Loucy (cell line): ENCODE measurements at regions not wholly inside any gene's neighbourhood (a gene's known extent, or its start where the extent isn't known, plus 50 kb on each side); places are given as distances from the start of the nearest gene placed in this dataset.

Experiments used
- H2AFZ ChIP-seq: fragments of 200-600 bp; sonication (generic); 2 replicates; pipeline ENCODE4 v1.6.0; 2016; ENCODE audit warnings: antibody characterized with exemption, mild to moderate bottlenecking, low read length, moderate library complexity
- H3F3A ChIP-seq: fragments of 200-600 bp; 2 replicates; pipeline ENCODE4 v1.6.0; 2016; ENCODE audit warnings: antibody characterized with exemption, low read depth, mild to moderate bottlenecking
- H3K27me3 ChIP-seq: fragments of 200-600 bp; sonication (generic); 2 replicates; pipeline ENCODE4 v1.6.1; 2014; ENCODE audit warnings: low read length, mild to moderate bottlenecking; ENCODE audit not compliant: insufficient read depth, poor library complexity, severe bottlenecking
- H3K36me3 ChIP-seq: fragments of 200-600 bp; sonication (generic); 2 replicates; pipeline ENCODE4 v1.6.1; 2016; ENCODE audit warnings: low read length; ENCODE audit not compliant: insufficient read depth
- H3K4me1 ChIP-seq: fragments of 200-600 bp; sonication (generic); 2 replicates; pipeline ENCODE4 v1.5.1; 2014; ENCODE audit warnings: low read length, mild to moderate bottlenecking; ENCODE audit not compliant: insufficient read depth, poor library complexity, severe bottlenecking
- H3K4me2 ChIP-seq: fragments of 200-600 bp; sonication (generic); 2 replicates; pipeline ENCODE4 v1.6.0; 2014; ENCODE audit warnings: antibody characterized with exemption, low read length, low read depth, mild to moderate bottlenecking; ENCODE audit not compliant: poor library complexity, severe bottlenecking
- H3K4me3 ChIP-seq: fragments of 200-600 bp; sonication (generic); 2 replicates; pipeline ENCODE4 v1.5.1; 2014; ENCODE audit warnings: low read length, mild to moderate bottlenecking, mixed read lengths; ENCODE audit not compliant: poor library complexity, severe bottlenecking
- H3K79me2 ChIP-seq: fragments of 200-600 bp; sonication (generic); 2 replicates; pipeline ENCODE4 v1.6.1; 2014; ENCODE audit warnings: low read length; ENCODE audit not compliant: insufficient read depth
- H3K9ac ChIP-seq: fragments of 200-600 bp; sonication (generic); 2 replicates; pipeline ENCODE4 v1.6.0; 2014; ENCODE audit warnings: mild to moderate bottlenecking, low read depth, low read length, moderate library complexity; ENCODE audit not compliant: poor library complexity, severe bottlenecking
- H3K9me2 ChIP-seq: fragments of 200-600 bp; sonication (generic); replicated peaks from 2 replicates; pipeline ENCODE4 v1.6.1; 2016; ENCODE audit warnings: low read depth, low read length, mixed read lengths
- H3K9me3 ChIP-seq: fragments of 200-600 bp; sonication (generic); 2 replicates; pipeline ENCODE4 v1.6.1; 2014; ENCODE audit warnings: mild to moderate bottlenecking, antibody characterized with exemption, low read length, low read depth; ENCODE audit not compliant: insufficient read depth
- H4K20me1 ChIP-seq: fragments of 200-600 bp; sonication (generic); 2 replicates; pipeline ENCODE4 v1.6.0; 2014; ENCODE audit warnings: antibody characterized with exemption, low read length, mild to moderate bottlenecking; ENCODE audit not compliant: insufficient read depth, poor library complexity, severe bottlenecking
- CTCF ChIP-seq: fragments of 200-600 bp; sonication (generic); conservative IDR thresholded peaks from 2 replicates; pipeline ENCODE4 v1.5.1; 2014; ENCODE audit warnings: mild to moderate bottlenecking, antibody characterized with exemption, low read length
- EZH2phosphoT487 ChIP-seq: fragments of 200-600 bp; IDR thresholded peaks from 2 replicates; pipeline ENCODE4 v1.6.1; 2018; ENCODE audit warnings: antibody characterized with exemption, mild to moderate bottlenecking, moderate library complexity, borderline replicate concordance

DNA sequence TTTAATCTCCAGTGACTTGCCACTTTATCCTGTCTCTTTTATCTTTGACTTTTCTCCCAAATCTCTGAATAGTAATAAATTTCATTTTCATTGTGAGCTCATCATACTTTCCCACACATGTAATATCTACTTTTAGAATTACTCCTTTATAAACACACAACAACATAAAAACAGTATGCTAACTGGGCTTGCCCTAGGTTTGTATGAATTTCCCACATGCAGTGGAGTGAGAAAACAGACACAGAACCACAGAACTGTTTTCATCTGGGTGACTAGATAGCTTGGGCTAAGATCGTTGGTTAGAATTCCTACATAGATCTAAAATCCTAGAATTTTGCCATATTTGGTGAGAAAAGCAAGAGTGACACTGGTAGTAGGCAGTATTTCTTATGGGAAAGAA lies 409.5 kb downstream of the SPRY1 start:
- Histone ChIP-seq H3K36me3 (no peaks in the 10 kb centered on the region), H3K9me3 (no peaks in the 10 kb centered on the region), H3K4me1 (no peaks in the 10 kb centered on the region), H3K79me2 (no peaks in the 10 kb centered on the region), H3K9ac (no peak overlapping the region), H2AFZ (no peak overlapping the region), H3K4me2 (no peak overlapping the region), H3K27me3 (no peaks in the 10 kb centered on the region), H3F3A (no peaks in the 10 kb centered on the region), H3K4me3 (no peak overlapping the region), H4K20me1 (no peaks in the 10 kb centered on the region), H3K9me2 (no peaks in the 10 kb centered on the region)
- TF ChIP-seq CTCF (no peak), EZH2phosphoT487 (no peak)

GRCh38 chr4:123807187-123807586 lies 410.6 kb downstream of the SPRY1 start:
- H3K4me2 ChIP-seq, result no peak overlapping the region

GRCh38 chr4:123807866-123808265 lies 411.3 kb downstream of the SPRY1 start:
- no peaks in the 10 kb centered on the region for H3K36me3 ChIP-seq
- H3K9me3 ChIP-seq, result no peaks in the 10 kb centered on the region
- H3K9me2 ChIP-seq, result no peaks in the 10 kb centered on the region
- no peaks in the 10 kb centered on the region for H3K79me2 ChIP-seq
- no peak overlapping the region for H3K9ac ChIP-seq
- no peak overlapping the region for H3K4me2 ChIP-seq
- H4K20me1 ChIP-seq, result no peaks in the 10 kb centered on the region
- no peaks in the 10 kb centered on the region for H3F3A ChIP-seq
- no peaks in the 10 kb centered on the region for H3K27me3 ChIP-seq
- no peaks in the 10 kb centered on the region for H3K4me1 ChIP-seq
- H2AFZ ChIP-seq, result no peak overlapping the region
- TF ChIP-seq EZH2phosphoT487, result no peak
- TF ChIP-seq CTCF, result no peak
- no peak overlapping the region for H3K4me3 ChIP-seq

More at GRCh38 chr4:123807187-123807586, 410.6 kb downstream of the SPRY1 start:
- Histone ChIP-seq H3K9me3 (no peaks in the 10 kb centered on the region), H3K79me2 (no peaks in the 10 kb centered on the region), H4K20me1 (no peaks in the 10 kb centered on the region), H3K4me3 (no peak overlapping the region), H3K9ac (no peak overlapping the region), H3K36me3 (no peaks in the 10 kb centered on the region), H3K4me1 (no peaks in the 10 kb centered on the region), H3F3A (no peaks in the 10 kb centered on the region), H3K9me2 (no peaks in the 10 kb centered on the region), H3K27me3 (no peaks in the 10 kb centered on the region), H2AFZ (no peak overlapping the region)
- no peak for TF ChIP-seq CTCF
- TF ChIP-seq EZH2phosphoT487, result no peak
